Esophagus squamous epithelium (tissue), 4 donors: ENCODE measurements at regions not wholly inside any gene's neighbourhood (a gene's known extent, or its start where the extent isn't known, plus 50 kb on each side); places are given as distances from the start of the nearest gene placed in this dataset.
"Not testable (repeated sequence)": the region's sequence is repeated elsewhere in the genome, so short reads cannot be mapped to it uniquely, and the experiment has no call there.

Source experiments
- POLR2A ChIP-seq, 4 donors: fragments of 450-650 bp; IDR thresholded peaks; one replicate each; pipeline ENCODE4 v1.6.1; 2017; ENCODE audit warnings: antibody characterized with exemption in 4 of 4, mild to moderate bottlenecking in 4 of 4, moderate library complexity in 3 of 4
- TF ChIP-seq, protein P1 (sequence below), 6 experiments: fragments of 450-650 bp in 4 of 6; fragments of 200-600 bp in 2 of 6; sonication (generic) in 2 of 6; IDR thresholded peaks; one replicate each; pipeline ENCODE4 v1.5.1; 2016 to 2019; ENCODE audit warnings: antibody characterized with exemption in 6 of 6, mild to moderate bottlenecking in 4 of 6, moderate library complexity in 4 of 6

DNA sequence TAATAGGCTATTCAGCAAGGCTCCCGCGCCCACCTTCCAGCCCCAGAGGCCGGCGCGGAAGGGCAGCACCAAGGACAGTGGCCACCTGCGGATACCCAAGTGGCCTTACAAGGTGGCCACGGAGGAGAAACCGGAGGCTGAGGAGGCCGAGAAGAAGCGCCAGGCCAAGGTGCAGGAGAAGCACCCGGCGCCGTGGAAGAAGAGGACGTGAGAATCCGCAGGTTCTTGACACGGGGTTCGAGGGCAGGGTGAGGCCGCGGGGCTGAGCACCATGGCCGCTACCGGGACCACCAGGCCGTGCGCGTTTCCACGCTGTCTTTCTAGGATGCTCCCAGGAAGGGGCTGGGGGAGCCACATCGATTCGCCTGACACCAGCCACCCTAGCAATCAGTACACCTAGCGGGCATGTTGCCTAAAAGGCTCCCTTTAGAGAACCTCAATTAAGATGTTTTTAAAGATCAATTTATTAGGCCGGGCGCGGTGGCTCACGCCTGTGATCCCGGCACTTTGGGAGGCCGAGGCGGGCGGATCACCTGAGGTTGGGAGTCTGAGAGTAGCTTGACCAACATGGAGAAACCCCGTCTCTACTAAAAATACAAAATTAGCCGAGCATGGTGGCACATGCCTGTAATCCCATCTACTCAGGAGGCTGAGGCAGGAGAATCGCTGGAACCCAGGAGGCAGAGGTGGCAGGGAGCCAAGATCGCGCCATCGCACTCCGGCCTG is 134.3 kb upstream of the OR4C13 start:
- TF ChIP-seq, protein P1, sequence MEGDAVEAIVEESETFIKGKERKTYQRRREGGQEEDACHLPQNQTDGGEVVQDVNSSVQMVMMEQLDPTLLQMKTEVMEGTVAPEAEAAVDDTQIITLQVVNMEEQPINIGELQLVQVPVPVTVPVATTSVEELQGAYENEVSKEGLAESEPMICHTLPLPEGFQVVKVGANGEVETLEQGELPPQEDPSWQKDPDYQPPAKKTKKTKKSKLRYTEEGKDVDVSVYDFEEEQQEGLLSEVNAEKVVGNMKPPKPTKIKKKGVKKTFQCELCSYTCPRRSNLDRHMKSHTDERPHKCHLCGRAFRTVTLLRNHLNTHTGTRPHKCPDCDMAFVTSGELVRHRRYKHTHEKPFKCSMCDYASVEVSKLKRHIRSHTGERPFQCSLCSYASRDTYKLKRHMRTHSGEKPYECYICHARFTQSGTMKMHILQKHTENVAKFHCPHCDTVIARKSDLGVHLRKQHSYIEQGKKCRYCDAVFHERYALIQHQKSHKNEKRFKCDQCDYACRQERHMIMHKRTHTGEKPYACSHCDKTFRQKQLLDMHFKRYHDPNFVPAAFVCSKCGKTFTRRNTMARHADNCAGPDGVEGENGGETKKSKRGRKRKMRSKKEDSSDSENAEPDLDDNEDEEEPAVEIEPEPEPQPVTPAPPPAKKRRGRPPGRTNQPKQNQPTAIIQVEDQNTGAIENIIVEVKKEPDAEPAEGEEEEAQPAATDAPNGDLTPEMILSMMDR (IDR thresholded peaks at IDR 0.05) = not testable (repeated sequence)
- not testable (repeated sequence) for TF ChIP-seq POLR2A (IDR thresholded peaks at IDR 0.05)
